Activated gamma-delta T cell treated with Interleukin-2 at 50 U/mL for 16 hours (primary cell): ENCODE measurements at regions not wholly inside any gene's neighbourhood (a gene's known extent, or its start where the extent isn't known, plus 50 kb on each side); places are given as distances from the start of the nearest gene placed in this dataset.

Experiments
- DNase-seq: peaks from one replicate; pipeline ENCODE4 v3.0.0-alpha.2; 2020

DNA sequence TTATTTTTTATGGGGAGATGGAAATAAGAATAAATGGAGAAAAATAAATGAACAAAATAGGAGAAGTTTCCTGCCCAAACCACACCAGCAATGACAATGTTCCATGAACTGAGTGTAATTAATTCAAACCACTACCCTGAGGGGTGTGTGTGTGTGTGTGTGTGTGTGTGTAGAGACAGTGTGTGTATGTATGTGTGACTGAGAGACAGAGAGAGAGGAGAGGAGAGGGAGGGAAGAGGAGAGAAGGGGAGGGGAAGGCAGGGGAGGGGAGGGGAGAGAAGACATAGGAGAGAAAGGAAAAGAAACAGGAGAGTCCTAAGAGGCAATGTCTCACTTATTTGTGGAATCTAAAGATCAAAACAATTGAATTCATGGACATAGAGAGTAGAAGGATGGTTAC is 65.0 kb upstream of the POU2AF1 start:
- DNase-seq = no peak

DNA sequence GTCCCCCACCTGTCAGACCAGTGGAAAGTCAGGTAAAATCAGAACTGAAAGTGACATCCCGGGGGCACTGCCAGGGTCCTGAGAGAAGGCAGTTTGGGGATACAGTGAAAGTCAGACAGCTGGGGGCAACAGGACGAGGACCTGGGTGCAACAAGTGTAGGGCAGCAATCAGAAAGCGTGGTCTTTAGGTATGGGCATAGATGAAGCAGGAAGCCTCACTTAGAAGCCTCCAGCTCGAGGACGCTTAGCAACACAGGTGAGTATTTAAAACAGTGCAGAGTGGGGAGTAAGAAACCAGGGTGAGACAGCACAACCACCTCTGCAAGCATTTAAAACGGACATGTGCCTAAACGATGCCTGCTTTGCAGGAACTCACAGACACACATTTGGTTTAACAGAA is 64.6 kb upstream of the POU2AF1 start:
- DNase-seq = no peak

DNA sequence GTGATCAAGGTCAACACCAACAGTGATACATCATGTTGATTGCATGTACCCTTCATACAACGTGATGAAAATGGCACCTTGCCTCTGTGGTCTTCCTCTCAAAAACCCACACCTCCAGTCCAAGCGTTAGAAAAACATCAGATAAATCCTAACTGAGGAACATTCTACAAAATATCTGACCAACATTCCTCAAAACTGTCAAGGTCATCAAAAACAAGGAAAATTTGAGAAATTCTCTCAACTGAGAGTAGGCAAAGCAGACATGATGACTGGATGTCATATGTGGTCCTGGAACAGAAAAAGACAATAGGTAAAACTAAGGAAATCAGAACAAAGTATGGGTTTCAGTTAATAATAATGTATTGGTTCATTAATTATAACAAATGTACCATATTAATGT is 64.0 kb upstream of the POU2AF1 start:
- no peak for DNase-seq

DNA sequence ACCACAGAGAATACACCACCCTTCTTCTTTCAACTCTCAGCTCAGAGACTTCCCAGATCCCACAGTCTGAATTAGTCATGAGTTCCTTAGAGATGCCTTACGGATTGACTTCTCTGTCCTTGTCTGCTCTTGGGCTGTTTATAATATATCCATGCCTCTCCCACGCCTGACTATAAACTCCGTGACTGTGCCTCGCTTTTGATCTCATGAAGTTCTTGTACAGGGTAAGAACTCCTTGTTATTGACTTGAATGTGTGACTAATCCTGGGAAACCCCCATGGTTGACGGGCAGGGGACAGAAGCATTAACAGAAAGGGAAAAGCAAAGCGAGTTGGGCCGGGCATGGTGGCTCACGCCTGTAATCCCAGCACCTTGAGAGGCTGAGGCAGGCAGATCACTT is 62.4 kb upstream of the POU2AF1 start:
- no peak for DNase-seq

DNA sequence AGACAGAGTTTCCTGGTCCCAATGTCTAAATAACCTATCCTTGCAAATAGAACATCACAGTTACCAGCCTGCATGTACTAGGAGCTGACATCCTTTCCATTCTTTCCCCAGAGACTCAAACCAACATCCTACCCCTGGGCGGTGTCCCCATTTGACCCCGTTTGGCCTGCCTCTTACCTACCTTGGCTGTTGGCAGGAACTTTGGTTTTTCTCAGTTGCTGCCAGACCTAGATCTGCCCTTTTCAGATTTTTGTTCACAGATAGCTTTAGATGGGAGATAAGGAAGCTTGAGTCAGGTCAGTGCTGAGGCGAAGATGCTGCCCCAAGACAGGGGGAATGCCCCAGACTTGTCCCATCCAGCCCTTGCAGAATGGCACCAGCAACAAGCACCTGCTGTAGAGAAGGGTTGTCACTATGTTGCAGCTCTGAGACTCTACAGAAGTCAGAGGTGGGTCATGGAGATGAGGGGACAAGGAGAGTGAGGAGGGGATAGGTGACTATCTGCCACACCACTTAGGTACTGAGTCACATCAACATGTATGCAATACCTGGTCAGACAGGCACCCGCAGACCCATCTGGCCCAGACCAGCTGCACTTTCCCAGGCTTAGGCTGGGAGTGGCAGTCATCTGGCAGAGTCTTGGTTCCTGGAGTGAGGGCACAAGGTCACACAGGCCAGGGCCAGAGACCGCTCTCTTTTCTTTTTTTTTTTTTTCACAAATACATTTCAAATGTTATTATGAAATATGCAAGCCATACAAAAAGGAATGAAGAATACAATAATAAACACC is 61.5 kb upstream of the POU2AF1 start:
- no peak for DNase-seq

DNA sequence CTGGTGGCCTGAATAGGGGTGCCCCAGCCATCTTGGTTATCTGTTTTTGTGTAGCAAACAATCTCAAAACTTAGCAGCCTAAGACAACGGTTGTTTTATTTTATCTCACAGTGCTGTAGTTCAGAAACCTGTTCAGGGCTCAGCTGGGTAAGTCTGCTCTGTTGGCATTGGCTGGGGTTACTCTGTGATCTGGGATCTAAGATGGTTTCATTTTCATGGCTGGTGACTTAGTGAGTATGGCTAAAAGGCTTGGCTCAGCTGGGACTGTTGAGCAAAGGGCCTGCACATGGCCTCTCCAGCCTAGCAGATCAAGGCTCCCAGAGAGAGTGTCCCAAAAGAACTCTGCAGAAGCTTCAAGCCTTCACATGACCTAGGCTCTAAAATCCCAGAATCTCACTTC is 60.8 kb upstream of the POU2AF1 start:
- DNase-seq = no peak

DNA sequence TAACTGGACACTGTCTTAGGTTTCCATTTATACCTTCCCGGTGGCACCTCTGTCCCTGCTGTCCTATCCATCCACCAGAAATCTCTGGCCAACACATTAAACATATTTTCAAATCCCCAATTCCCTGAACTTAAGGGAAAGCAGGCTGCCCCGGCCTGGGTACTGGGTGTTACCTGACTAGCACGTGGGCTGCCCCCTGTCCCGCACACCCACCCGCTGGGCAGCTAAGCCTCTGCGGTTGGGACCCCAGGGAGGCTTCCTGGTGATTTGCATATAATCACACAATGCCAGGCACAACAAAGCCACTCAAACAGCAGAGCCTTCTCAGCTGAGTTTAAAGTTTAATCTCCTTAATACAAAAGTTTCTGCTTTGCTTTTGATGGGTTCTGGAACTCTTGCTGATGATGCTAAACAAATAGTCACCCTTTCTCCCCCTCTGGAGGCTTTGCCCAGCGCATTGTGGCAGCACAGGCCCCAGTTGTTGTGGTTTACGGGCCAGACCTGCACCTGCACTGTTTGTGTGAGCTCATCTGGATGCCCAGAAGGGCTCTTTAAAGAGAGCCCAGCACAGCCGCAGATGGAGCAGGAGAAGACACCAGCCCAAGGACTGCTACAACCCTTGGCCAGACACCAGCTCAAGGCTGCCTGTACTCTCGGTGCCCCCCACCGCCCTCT is 59.9 kb upstream of the POU2AF1 start:
- no peak for DNase-seq

DNA sequence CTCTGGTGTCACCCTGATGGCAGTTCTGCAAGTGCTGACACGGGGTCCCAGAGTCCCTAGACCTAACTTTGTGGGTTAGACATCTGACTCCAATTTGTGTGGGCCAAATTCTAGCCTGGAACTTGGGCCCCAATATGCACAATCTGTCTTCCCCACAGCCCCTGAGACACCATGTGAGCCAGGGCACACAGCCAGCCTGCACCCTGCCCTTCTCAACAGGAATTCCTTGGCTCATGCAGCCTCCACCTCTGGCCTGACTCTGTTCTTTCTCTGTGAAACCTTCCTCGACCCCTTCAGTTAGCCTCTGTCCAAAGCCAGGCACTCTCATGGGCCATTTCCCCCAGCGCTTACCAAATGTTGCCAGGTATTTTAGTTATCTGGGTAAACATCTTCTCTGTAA is 59.1 kb upstream of the POU2AF1 start:
- no peak for DNase-seq

DNA sequence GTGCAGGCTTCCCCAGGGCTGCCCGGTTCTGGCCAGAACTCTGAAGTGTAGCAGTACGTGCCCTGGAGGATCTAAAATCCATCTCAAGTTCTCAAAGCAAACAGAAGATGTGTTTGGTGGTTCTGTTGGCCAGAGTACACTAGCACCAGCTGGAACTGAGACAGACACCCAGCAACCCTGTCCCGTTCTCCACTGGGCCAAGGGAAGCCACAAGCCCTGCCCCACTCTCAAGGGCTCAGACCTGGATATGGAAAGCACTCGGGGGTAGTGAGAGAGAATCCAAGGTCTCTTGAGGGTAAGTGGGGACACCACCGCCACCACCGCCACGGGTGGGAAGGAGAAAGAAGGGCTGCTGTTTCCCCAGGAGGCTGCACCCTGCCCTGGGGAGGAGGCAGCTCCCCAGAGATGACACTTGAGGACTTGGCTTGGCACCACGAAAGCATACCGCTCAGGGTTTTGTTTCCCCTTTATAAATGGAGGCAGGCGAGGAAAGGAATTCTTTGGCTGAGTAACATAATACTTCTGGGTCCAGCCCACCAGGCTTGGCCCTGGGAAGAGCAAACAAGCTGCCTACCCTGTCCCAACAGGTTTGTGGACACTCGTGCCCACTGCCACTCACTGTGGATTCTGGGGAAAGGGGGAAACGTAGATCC is 56.1 kb upstream of the POU2AF1 start:
- no peak for DNase-seq

DNA sequence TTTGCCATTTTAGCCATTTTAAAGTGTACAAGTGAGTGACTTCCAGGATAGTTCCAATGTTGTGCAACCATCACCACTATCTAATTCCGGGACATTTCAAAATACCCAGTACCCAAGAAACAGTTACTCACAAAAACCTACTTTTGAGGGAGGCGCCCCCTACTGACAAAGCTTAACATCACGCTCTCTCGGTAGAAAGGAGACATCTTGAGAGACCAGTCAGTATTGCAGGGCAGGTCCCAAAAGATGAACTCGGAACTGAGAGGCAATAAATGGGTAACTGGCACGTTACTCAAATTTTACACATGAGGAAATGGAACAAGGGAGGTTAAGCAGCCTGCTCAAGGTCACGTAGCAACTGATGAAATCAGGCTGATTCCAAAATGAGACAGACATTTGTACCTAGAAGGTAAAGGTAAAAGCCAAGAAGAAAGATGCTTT is 50.0 kb upstream of the POU2AF1 start:
- DNase-seq = peak; percentile 30
